HEK293 (cell line): ENCODE measurements at regions not wholly inside any gene's neighbourhood (a gene's known extent, or its start where the extent isn't known, plus 50 kb on each side); places are given as distances from the start of the nearest gene placed in this dataset.
A peak's percentile ranks its signal among the peaks of the same experiment; 100 is the strongest.

ENCODE experiments used
- CTCF ChIA-PET: fragments of 350-600 bp; formaldehyde crosslinking; extraction: SDS; loops from one replicate; lab custom pipeline; 2021; ENCODE audit warnings: antibody characterized with exemption; lab: Yijun Ruan, JAX
- POLR2A ChIA-PET: fragments of 300-600 bp; formaldehyde crosslinking; extraction: SDS; loops from one replicate; lab custom pipeline; 2020; ENCODE audit warnings: antibody characterized with exemption, inconsistent platforms; lab: Yijun Ruan, JAX
- H3K27ac ChIP-seq: fragments of 200-500 bp; sonication (Bioruptor generic); 2 replicates; pipeline ENCODE4 v1.5.1; 2014; ENCODE audit warnings: low read depth, low read length, control low read depth, inconsistent platforms; ENCODE audit errors: extremely low read depth
- H3K36me3 ChIP-seq, 2 experiments: fragments of 200-500 bp in 1 of 2; sonication (Bioruptor generic) in 1 of 2; 1 replicate in 1 of 2; 2 replicates in 1 of 2; pipeline ENCODE4 v1.5.1; 2014 to 2017; ENCODE audit warnings: inconsistent platforms in 2 of 2, low read length in 2 of 2; ENCODE audit not compliant: control insufficient read depth in 2 of 2, insufficient read depth in 1 of 2
- H3K4me1 ChIP-seq: fragments of 200-500 bp; sonication (Bioruptor generic); 2 replicates; pipeline ENCODE4 v1.5.1; 2014; ENCODE audit warnings: mild to moderate bottlenecking, low read length, inconsistent platforms; ENCODE audit not compliant: control insufficient read depth, insufficient read depth
- H3K4me3 ChIP-seq: 2 replicates; pipeline ENCODE4 v1.5.1; 2011; ENCODE audit warnings: low read depth, mild to moderate bottlenecking, control low read depth, low read length, moderate library complexity
- H3K9me3 ChIP-seq: fragments of 200-500 bp; sonication (Bioruptor generic); 2 replicates; pipeline ENCODE4 v1.5.1; 2014; ENCODE audit warnings: low read depth, low read length, inconsistent platforms; ENCODE audit not compliant: control insufficient read depth, insufficient read depth
- PRDM1 ChIP-seq: fragments of 450-650 bp; formaldehyde crosslinking; IDR thresholded peaks from 2 replicates; pipeline ENCODE4; 2016; ENCODE audit warnings: missing biosample characterization, missing genetic modification characterization
- SP7 ChIP-seq: fragments of 450-650 bp; formaldehyde crosslinking; IDR thresholded peaks from 2 replicates; pipeline ENCODE4 v1.5.1; 2016; ENCODE audit warnings: missing biosample characterization, missing genetic modification characterization
- TRIM28 ChIP-seq: IDR thresholded peaks from 2 replicates; pipeline ENCODE4 v1.6.1; 2011; ENCODE audit warnings: low read length, control low read depth, borderline replicate concordance
- YY1 ChIP-seq: fragments of 450-650 bp; formaldehyde crosslinking; IDR thresholded peaks from 2 replicates; pipeline ENCODE4 v1.5.1; 2018; ENCODE audit warnings: missing biosample characterization, missing genetic modification characterization
- ZBTB49 ChIP-seq: fragments of 450-650 bp; formaldehyde crosslinking; IDR thresholded peaks from 2 replicates; pipeline ENCODE4 v1.5.1; 2016; ENCODE audit warnings: missing biosample characterization, missing genetic modification characterization, low read depth
- ZBTB8A ChIP-seq: fragments of 450-650 bp; formaldehyde crosslinking; IDR thresholded peaks from 2 replicates; pipeline ENCODE4 v1.5.1; 2016; ENCODE audit warnings: missing biosample characterization, missing genetic modification characterization
- ZFP69B ChIP-seq: fragments of 450-650 bp; formaldehyde crosslinking; IDR thresholded peaks from 2 replicates; pipeline ENCODE4 v1.5.1; 2016; ENCODE audit warnings: missing biosample characterization, missing genetic modification characterization
- ZNF10 ChIP-seq: fragments of 450-650 bp; formaldehyde crosslinking; IDR thresholded peaks from 2 replicates; pipeline ENCODE4 v1.5.1; 2017; ENCODE audit warnings: missing biosample characterization, missing genetic modification characterization
- ZNF138 ChIP-seq: fragments of 450-650 bp; formaldehyde crosslinking; IDR thresholded peaks from 2 replicates; pipeline ENCODE4 v1.5.1; 2016; ENCODE audit warnings: missing biosample characterization, missing genetic modification characterization, borderline replicate concordance
- ZNF16 ChIP-seq: fragments of 450-650 bp; formaldehyde crosslinking; IDR thresholded peaks from 2 replicates; pipeline ENCODE4 v1.5.1; 2016; ENCODE audit warnings: low read depth, missing biosample characterization, missing genetic modification characterization
- ZNF211 ChIP-seq: fragments of 450-650 bp; formaldehyde crosslinking; IDR thresholded peaks from 2 replicates; pipeline ENCODE4 v1.5.1; 2016; ENCODE audit warnings: low read depth, missing biosample characterization, missing genetic modification characterization
- ZNF423 ChIP-seq: fragments of 450-650 bp; formaldehyde crosslinking; IDR thresholded peaks from 2 replicates; pipeline ENCODE4 v1.5.1; 2016; ENCODE audit warnings: missing biosample characterization, missing genetic modification characterization
- ZNF529 ChIP-seq: fragments of 450-650 bp; formaldehyde crosslinking; IDR thresholded peaks from 2 replicates; pipeline ENCODE4 v1.5.1; 2017; ENCODE audit warnings: missing genetic modification characterization, missing biosample characterization; ENCODE audit not compliant: insufficient replicate concordance
- ZNF549 ChIP-seq: fragments of 450-650 bp; IDR thresholded peaks from 2 replicates; pipeline ENCODE4 v1.5.1; 2018; ENCODE audit warnings: missing biosample characterization, missing genetic modification characterization, mild to moderate bottlenecking, inconsistent platforms, moderate library complexity
- ZNF654 ChIP-seq: fragments of 450-650 bp; formaldehyde crosslinking; IDR thresholded peaks from 2 replicates; pipeline ENCODE4 v1.5.1; 2016; ENCODE audit warnings: low read depth, missing biosample characterization, missing genetic modification characterization
- ZNF76 ChIP-seq: fragments of 450-650 bp; formaldehyde crosslinking; IDR thresholded peaks from 2 replicates; pipeline ENCODE4; 2016; ENCODE audit warnings: low read depth, missing biosample characterization, missing genetic modification characterization, borderline replicate concordance
- TF ChIP-seq, protein P1 (sequence below): fragments of 450-650 bp; formaldehyde crosslinking; IDR thresholded peaks from 2 replicates; pipeline ENCODE4 v1.5.1; 2016; ENCODE audit warnings: missing biosample characterization, missing genetic modification characterization
- TF ChIP-seq, protein P2 (sequence below): fragments of 450-650 bp; formaldehyde crosslinking; IDR thresholded peaks from 2 replicates; pipeline ENCODE4 v1.5.1; 2016; ENCODE audit warnings: missing biosample characterization, missing genetic modification characterization

DNA sequence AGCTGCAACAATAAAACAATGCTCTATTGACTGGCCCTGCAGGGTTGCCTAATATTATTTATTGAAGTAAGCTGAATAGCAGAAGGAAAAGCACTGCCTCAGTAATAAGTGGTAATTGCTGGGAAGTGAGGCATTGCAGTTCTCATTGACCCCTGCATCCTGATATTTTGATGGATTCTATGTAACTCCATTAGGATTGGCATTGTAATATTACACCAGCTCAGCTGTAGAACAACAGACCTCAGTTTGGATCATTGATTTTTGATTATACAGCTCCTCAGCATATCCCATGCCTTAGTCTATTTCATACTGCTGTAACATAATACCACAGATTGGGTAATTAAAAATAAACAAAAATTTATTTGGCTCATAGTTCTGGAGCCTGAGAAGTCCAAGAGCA lies 650.6 kb upstream of the SALL1 start:
- ChIA-PET POLR2A (no interaction called here), CTCF (interaction anchor here (1.3 to 1.8 kb wide), 2 partner anchors 13 to 16 kb away, joined by 4 to 5 read pairs; no protein-coding TSS in a partner anchor)
- TF ChIP-seq, protein P1, sequence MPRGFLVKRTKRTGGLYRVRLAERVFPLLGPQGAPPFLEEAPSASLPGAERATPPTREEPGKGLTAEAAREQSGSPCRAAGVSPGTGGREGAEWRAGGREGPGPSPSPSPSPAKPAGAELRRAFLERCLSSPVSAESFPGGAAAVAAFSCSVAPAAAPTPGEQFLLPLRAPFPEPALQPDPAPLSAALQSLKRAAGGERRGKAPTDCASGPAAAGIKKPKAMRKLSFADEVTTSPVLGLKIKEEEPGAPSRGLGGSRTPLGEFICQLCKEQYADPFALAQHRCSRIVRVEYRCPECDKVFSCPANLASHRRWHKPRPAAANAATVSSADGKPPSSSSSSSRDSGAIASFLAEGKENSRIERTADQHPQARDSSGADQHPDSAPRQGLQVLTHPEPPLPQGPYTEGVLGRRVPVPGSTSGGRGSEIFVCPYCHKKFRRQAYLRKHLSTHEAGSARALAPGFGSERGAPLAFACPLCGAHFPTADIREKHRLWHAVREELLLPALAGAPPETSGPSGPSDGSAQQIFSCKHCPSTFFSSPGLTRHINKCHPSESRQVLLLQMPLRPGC (tag by site-specific recombination) = no peak
- TF ChIP-seq TRIM28 (no peak), ZNF16 (tag by site-specific recombination) (no peak), ZNF138 (no peak), ZBTB49 (no peak), ZNF76 (tag by site-specific recombination) (no peak), SP7 (tag by site-specific recombination) (no peak), ZFP69B (tag by site-specific recombination) (no peak), ZNF211 (no peak)
- TF ChIP-seq, protein P2, sequence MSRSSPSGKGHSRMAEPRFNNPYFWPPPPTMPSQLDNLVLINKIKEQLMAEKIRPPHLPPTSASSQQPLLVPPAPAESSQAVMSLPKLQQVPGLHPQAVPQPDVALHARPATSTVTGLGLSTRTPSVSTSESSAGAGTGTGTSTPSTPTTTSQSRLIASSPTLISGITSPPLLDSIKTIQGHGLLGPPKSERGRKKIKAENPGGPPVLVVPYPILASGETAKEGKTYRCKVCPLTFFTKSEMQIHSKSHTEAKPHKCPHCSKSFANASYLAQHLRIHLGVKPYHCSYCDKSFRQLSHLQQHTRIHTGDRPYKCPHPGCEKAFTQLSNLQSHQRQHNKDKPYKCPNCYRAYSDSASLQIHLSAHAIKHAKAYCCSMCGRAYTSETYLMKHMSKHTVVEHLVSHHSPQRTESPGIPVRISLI (tag by site-specific recombination) = no peak

DNA sequence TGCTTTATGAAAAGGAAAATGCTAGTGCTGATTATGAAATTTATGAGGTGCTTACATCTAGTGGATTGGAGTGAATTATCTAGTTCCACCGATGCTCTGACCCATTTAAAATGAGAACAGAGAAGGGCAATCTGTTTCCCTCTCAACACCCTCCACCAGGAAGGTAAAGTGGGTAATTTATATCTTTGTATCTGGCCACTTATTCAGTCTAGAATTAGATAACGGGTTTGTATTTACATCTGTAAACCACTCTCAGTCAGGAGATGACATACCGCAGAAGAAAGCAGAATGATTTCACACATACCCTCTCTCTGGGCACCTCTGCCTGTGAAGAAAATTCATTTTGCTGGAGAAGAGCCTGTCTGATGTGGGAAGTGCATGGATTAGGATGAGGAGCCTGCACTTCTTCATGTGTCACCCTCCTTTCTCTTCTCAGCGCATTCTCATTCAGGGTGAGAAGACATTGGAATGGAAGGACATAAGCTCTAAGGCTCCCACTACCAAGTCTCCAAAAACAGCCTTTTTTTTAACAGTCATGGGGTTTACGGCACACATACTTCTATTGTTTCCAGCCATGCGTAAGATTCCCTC lies 646.7 kb upstream of the SALL1 start:
- no peaks in the 10 kb centered on the region for H3K4me1 ChIP-seq
- no peaks in the 10 kb centered on the region for H3K36me3 ChIP-seq
- ChIA-PET POLR2A (no interaction called here), CTCF (no interaction called here)
- H3K4me3 ChIP-seq = no peak overlapping the region
- TF ChIP-seq ZNF549 (tag by site-specific recombination) (no peak), ZNF10 (tag by site-specific recombination) (no peak), ZNF654 (no peak), ZNF529 (tag by site-specific recombination) (no peak), ZNF423 (tag by site-specific recombination) (no peak)
- no peaks in the 10 kb centered on the region for H3K9me3 ChIP-seq
- H3K27ac ChIP-seq = no peak overlapping the region

More for the DNA sequence above, 650.6 kb upstream of the SALL1 start:
- Histone ChIP-seq H3K27ac (no peak overlapping the region), H3K4me1 (peaks cover 4% of the 10 kb centered on the region; the same call in 1 of the 2 replicates), H3K9me3 (no peaks in the 10 kb centered on the region), H3K4me3 (no peak overlapping the region), H3K36me3 (no peaks in the 10 kb centered on the region)

GRCh38 chr16:51779240-51779639 lies 628.2 kb upstream of the SALL1 start:
- CTCF ChIA-PET = no interaction called here
- Histone ChIP-seq H3K4me1 (no peaks in the 10 kb centered on the region), H3K9me3 (no peaks in the 10 kb centered on the region)
- TF ChIP-seq YY1 (tag by site-specific recombination) (no peak), PRDM1 (tag by site-specific recombination) (peak; percentile 57), ZBTB8A (tag by site-specific recombination) (no peak)
- TF ChIP-seq, all 188 proteins: peak for 1
- POLR2A ChIA-PET = no interaction called here
- H3K4me3 ChIP-seq = no peak overlapping the region
- H3K36me3 ChIP-seq = no peaks in the 10 kb centered on the region
- H3K27ac ChIP-seq = no peak overlapping the region
